Endothelial cell of umbilical vein (primary cell): ENCODE measurements at regions not wholly inside any gene's neighbourhood (a gene's known extent, or its start where the extent isn't known, plus 50 kb on each side); places are given as distances from the start of the nearest gene placed in this dataset.

Source experiments
- BruUV-seq: library from RNA; stranded (reverse); fragments of 400-500 nt; replicated peaks from 2 replicates; lab custom pipeline; 2021; lab: Mats Ljungman, UMichigan
- CTCF ChIA-PET: fragments of 300-600, 350-600 bp; sonication (Branson Sonifier 250); formaldehyde crosslinking; loops from one replicate; lab custom pipeline; 2021; ENCODE audit warnings: antibody characterized with exemption, inconsistent platforms; lab: Charles Lee
- POLR2A ChIA-PET: fragments of 300-600, 350-600 bp; sonication (Branson Sonifier 250); formaldehyde crosslinking; loops from one replicate; lab custom pipeline; 2021; ENCODE audit warnings: antibody characterized with exemption, inconsistent platforms; lab: Charles Lee
- DNase-seq: peaks from one replicate; pipeline ENCODE4 v3.0.0-alpha.2; 2011; ENCODE audit warnings: low read depth, low spot score
- FAIRE-seq: peaks from 2 replicates; lab custom pipeline; 2011; peaks lifted over from hg19 to GRCh38; lab: Jason Lieb, UNC
- H2AFZ ChIP-seq: 2 replicates; pipeline ENCODE4 v1.6.0; 2012; ENCODE audit warnings: low read depth, low read length, control low read depth, inconsistent platforms
- H3K27ac ChIP-seq: 2 replicates; pipeline ENCODE4 v1.5.1; 2011; ENCODE audit warnings: low read depth, mild to moderate bottlenecking, control low read depth, low read length, moderate library complexity; ENCODE audit not compliant: insufficient read depth
- H3K27me3 ChIP-seq, 2 experiments: 2 replicates each; pipeline versions ENCODE4 v1.6.0 to v1.6.1; 2011; ENCODE audit warnings: low read length in 2 of 2, mixed read lengths in 1 of 2; ENCODE audit not compliant: control insufficient read depth in 2 of 2, insufficient read depth in 2 of 2
- H3K36me3 ChIP-seq, 2 experiments: 2 replicates in 1 of 2; 3 replicates in 1 of 2; pipeline ENCODE4 v1.5.1; 2011; ENCODE audit warnings: low read length in 2 of 2, mild to moderate bottlenecking in 1 of 2, moderate library complexity in 1 of 2; ENCODE audit not compliant: control insufficient read depth in 2 of 2, insufficient read depth in 2 of 2; ENCODE audit errors: extremely low read depth in 1 of 2
- H3K4me1 ChIP-seq: 3 replicates; pipeline ENCODE4 v1.5.1; 2011; ENCODE audit warnings: mild to moderate bottlenecking, low read length; ENCODE audit not compliant: control insufficient read depth, insufficient read depth; ENCODE audit errors: extremely low read depth
- H3K4me2 ChIP-seq: 2 replicates; pipeline ENCODE4 v1.6.1; 2011; ENCODE audit warnings: low read length, control low read depth, mixed read lengths; ENCODE audit not compliant: insufficient read depth
- H3K4me3 ChIP-seq, 3 experiments: fragments of 200-600 bp in 1 of 3; sonication (generic), shearing (Covaris generic) in 1 of 3; replicated peaks in 1 of 3; 2 replicates each; pipeline ENCODE4 v1.5.1; 2011 to 2016; ENCODE audit warnings: control low read depth in 3 of 3, low read length in 3 of 3, mild to moderate bottlenecking in 2 of 3, inconsistent platforms in 1 of 3, low read depth in 1 of 3, moderate library complexity in 1 of 3; ENCODE audit not compliant: insufficient read depth in 1 of 3
- H3K79me2 ChIP-seq: 2 replicates; pipeline ENCODE4 v1.6.0; 2012; ENCODE audit warnings: low read length, inconsistent platforms; ENCODE audit not compliant: control insufficient read depth, insufficient read depth
- H3K9ac ChIP-seq: replicated peaks from 2 replicates; pipeline ENCODE3; 2011; ENCODE audit warnings: low read length, control low read depth; ENCODE audit not compliant: insufficient read depth; ENCODE audit errors: extremely low read depth
- H3K9me1 ChIP-seq: replicated peaks from 3 replicates; pipeline ENCODE4 v1.6.0; 2011; ENCODE audit warnings: mild to moderate bottlenecking, low read length; ENCODE audit not compliant: control insufficient read depth, insufficient read depth; ENCODE audit errors: extremely low read depth
- H3K9me3 ChIP-seq: replicated peaks from 2 replicates; pipeline ENCODE4 v1.5.1; 2012; ENCODE audit warnings: low read length, inconsistent platforms; ENCODE audit not compliant: control insufficient read depth, insufficient read depth
- H4K20me1 ChIP-seq: replicated peaks from 2 replicates; pipeline ENCODE3; 2011; ENCODE audit warnings: mild to moderate bottlenecking, low read length; ENCODE audit not compliant: control insufficient read depth, insufficient read depth; ENCODE audit errors: extremely low read depth
- EZH2 ChIP-seq: IDR thresholded peaks from 2 replicates; pipeline ENCODE4 v1.6.1; 2012; ENCODE audit warnings: borderline replicate concordance, low read depth, mild to moderate bottlenecking, moderate library complexity, low read length, inconsistent platforms; ENCODE audit not compliant: severe bottlenecking
- FOS ChIP-seq: IDR thresholded peaks from 2 replicates; pipeline ENCODE4 v1.6.1; 2011; ENCODE audit warnings: mild to moderate bottlenecking, low read length, moderate library complexity, borderline replicate concordance; ENCODE audit not compliant: insufficient read depth
- GATA2 ChIP-seq: IDR thresholded peaks from 2 replicates; pipeline ENCODE4 v1.7.0; 2011; ENCODE audit warnings: low read depth, mild to moderate bottlenecking, moderate library complexity, mixed read lengths, low read length; ENCODE audit not compliant: insufficient read length, insufficient read depth
- JUN ChIP-seq: IDR thresholded peaks from 2 replicates; pipeline ENCODE4 v1.6.1; 2011; ENCODE audit warnings: borderline replicate concordance, low read depth; ENCODE audit not compliant: insufficient read length, insufficient read depth
- MYC ChIP-seq: IDR thresholded peaks from one replicate; pipeline ENCODE4 v1.6.1; 2011; ENCODE audit warnings: mild to moderate bottlenecking, low read depth, low read length
- POLR2A ChIP-seq: IDR thresholded peaks from 2 replicates; pipeline ENCODE4 v1.6.1; 2012; ENCODE audit warnings: low read depth, mild to moderate bottlenecking, control low read depth, low read length
- POLR2AphosphoS5 ChIP-seq: IDR thresholded peaks from 2 replicates; pipeline ENCODE4 v1.6.1; 2012; ENCODE audit warnings: low read depth, mild to moderate bottlenecking, control low read depth, low read length, moderate library complexity; ENCODE audit not compliant: insufficient read depth
- dilution Hi-C: fragments of 300-500 bp; cut with MboI; formaldehyde crosslinking; loops from one replicate; pipeline ENCODE4 v1.15.0; 2019; ENCODE audit warnings: low sequenced_read_pairs; ENCODE audit not compliant: extremely low pct_ligation_motif_present
- intact Hi-C: fragments of 100-400 bp; cut with micrococcal nuclease; formaldehyde crosslinking; loops from one replicate; pipeline ENCODE4 v1.10.0; 2022
- TF ChIP-seq, protein P1 (sequence below): IDR thresholded peaks from 2 replicates; pipeline ENCODE4 v1.6.1; 2011; ENCODE audit not compliant: insufficient read depth, insufficient read length
- TF ChIP-seq, protein P2 (sequence below), 2 donors: IDR thresholded peaks; 1 replicate in 1 of 2; 2 replicates in 1 of 2; pipeline ENCODE4 v1.5.1; 2011; ENCODE audit warnings: low read length in 2 of 2, mild to moderate bottlenecking in 2 of 2, moderate library complexity in 2 of 2, control low read depth in 1 of 2, inconsistent platforms in 1 of 2, low read depth in 1 of 2; ENCODE audit not compliant: insufficient read depth in 1 of 2; ENCODE audit errors: extremely low read depth in 1 of 2

DNA sequence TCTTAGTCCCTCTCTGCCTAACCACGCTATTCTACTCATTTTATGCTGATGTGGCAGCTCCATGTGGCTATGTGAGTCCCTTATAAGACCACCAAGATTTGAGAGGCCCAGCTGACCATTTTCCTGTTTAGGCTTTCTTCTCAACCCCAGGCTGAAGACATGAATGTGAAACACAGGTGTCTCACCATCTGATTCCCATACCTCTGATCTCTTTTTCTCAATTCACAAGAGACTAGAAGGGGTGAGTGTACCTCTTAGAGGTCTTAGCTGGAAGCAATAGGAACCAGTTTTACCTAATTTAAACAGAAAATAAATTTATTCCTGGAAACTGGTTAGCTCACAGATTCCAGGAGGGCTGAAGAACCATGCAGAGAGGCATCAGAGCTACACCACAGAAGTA lies 276.5 kb upstream of the FMR1 start:
- Histone ChIP-seq H3K9ac (no peak overlapping the region), H3K4me2 (no peak overlapping the region), H3K27me3 (no peaks in the 10 kb centered on the region), H3K4me3 (no peak overlapping the region), H3K79me2 (no peaks in the 10 kb centered on the region), H2AFZ (no peak overlapping the region), H3K36me3 (no peaks in the 10 kb centered on the region), H3K4me1 (no peaks in the 10 kb centered on the region), H3K9me3 (no peaks in the 10 kb centered on the region), H4K20me1 (no peaks in the 10 kb centered on the region), H3K27ac (no peak overlapping the region), H3K9me1 (no peaks in the 10 kb centered on the region)
- no peak for TF ChIP-seq FOS
- intact Hi-C loops = no loop called here
- no TSS peak for BruUV-seq
- CTCF ChIA-PET = no interaction called here
- FAIRE-seq = no peak
- dilution Hi-C loops = no loop called here
- DNase-seq = no peak
- POLR2A ChIA-PET = no interaction called here

DNA sequence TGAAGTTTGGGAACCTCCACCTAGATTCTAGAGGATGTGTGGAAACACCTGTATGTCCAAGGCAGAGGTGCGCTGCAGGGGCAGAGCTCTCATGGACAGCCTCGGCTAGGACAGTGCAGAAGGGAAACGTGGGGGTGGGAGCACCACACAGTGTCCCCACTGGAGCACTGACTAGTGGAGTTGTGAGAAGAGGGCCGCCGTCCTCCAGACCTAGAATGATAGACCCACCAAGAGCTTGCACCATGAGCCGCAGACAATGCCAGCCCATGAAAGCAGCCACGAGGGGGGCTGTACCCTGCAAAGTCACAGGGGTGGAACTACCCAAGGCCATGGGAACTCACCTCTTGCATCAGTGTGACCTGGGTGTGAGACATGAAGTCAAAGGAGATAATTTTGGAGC lies 274.5 kb upstream of the FMR1 start:
- Histone ChIP-seq H3K4me2 (no peak overlapping the region), H3K4me3 (no peak overlapping the region), H2AFZ (no peak overlapping the region), H3K36me3 (no peaks in the 10 kb centered on the region), H3K9me3 (no peaks in the 10 kb centered on the region), H3K79me2 (no peaks in the 10 kb centered on the region), H3K4me1 (no peaks in the 10 kb centered on the region), H3K27ac (no peak overlapping the region), H3K9me1 (no peaks in the 10 kb centered on the region), H3K27me3 (no peaks in the 10 kb centered on the region), H3K9ac (no peak overlapping the region), H4K20me1 (no peaks in the 10 kb centered on the region)
- intact Hi-C loops = no loop called here
- TF ChIP-seq, protein P1, sequence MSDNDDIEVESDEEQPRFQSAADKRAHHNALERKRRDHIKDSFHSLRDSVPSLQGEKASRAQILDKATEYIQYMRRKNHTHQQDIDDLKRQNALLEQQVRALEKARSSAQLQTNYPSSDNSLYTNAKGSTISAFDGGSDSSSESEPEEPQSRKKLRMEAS = no peak
- no peak for TF ChIP-seq FOS
- TF ChIP-seq POLR2A = no peak
- TF ChIP-seq, protein P2, sequence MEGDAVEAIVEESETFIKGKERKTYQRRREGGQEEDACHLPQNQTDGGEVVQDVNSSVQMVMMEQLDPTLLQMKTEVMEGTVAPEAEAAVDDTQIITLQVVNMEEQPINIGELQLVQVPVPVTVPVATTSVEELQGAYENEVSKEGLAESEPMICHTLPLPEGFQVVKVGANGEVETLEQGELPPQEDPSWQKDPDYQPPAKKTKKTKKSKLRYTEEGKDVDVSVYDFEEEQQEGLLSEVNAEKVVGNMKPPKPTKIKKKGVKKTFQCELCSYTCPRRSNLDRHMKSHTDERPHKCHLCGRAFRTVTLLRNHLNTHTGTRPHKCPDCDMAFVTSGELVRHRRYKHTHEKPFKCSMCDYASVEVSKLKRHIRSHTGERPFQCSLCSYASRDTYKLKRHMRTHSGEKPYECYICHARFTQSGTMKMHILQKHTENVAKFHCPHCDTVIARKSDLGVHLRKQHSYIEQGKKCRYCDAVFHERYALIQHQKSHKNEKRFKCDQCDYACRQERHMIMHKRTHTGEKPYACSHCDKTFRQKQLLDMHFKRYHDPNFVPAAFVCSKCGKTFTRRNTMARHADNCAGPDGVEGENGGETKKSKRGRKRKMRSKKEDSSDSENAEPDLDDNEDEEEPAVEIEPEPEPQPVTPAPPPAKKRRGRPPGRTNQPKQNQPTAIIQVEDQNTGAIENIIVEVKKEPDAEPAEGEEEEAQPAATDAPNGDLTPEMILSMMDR (IDR thresholded peaks at IDR 0.05; ENCODE audit: extremely low read depth in 1 of 2, insufficient read depth in 1 of 2, low read depth in 1 of 2, low read length in 2 of 2) = no peak
- no peak for TF ChIP-seq MYC
- TF ChIP-seq JUN = no peak
- no peak for TF ChIP-seq GATA2
- TF ChIP-seq EZH2 = no peak
- TF ChIP-seq POLR2AphosphoS5 = no peak
- dilution Hi-C loops = no loop called here
- no peak for FAIRE-seq
- no TSS peak for BruUV-seq
- DNase-seq = no peak
- CTCF ChIA-PET = no interaction called here
- POLR2A ChIA-PET = no interaction called here
